GM12872 (cell line): ENCODE measurements at regions not wholly inside any gene's neighbourhood (a gene's known extent, or its start where the extent isn't known, plus 50 kb on each side); places are given as distances from the start of the nearest gene placed in this dataset.

Experiments
- CTCF ChIP-seq: IDR thresholded peaks from 3 replicates; pipeline ENCODE4 v1.5.1; 2011; ENCODE audit warnings: low read depth, mild to moderate bottlenecking, low read length, moderate library complexity; ENCODE audit not compliant: insufficient read depth

GRCh38 chr12:131391399-131391798, 319.5 kb upstream of the SFSWAP start:
- TF ChIP-seq CTCF: no peak

- no peak for TF ChIP-seq CTCF
Measured at GRCh38 chr12:131395971-131396573, 314.8 kb upstream of the SFSWAP start.

GRCh38 chr12:131397493-131398181, 313.3 kb upstream of the SFSWAP start:
- TF ChIP-seq CTCF: no peak

GRCh38 chr12:131399000-131399399, 311.9 kb upstream of the SFSWAP start:
- no peak for TF ChIP-seq CTCF

- TF ChIP-seq CTCF: no peak
Measured at GRCh38 chr12:131402781-131403396, 308.0 kb upstream of the SFSWAP start.

GRCh38 chr12:131403676-131404075, 307.2 kb upstream of the SFSWAP start:
- TF ChIP-seq CTCF: no peak

GRCh38 chr12:131404705-131405104, 306.2 kb upstream of the SFSWAP start:
- TF ChIP-seq CTCF: no peak
